GM12873 (cell line): ENCODE measurements at regions not wholly inside any gene's neighbourhood (a gene's known extent, or its start where the extent isn't known, plus 50 kb on each side); places are given as distances from the start of the nearest gene placed in this dataset.

Experiments used
- CTCF ChIP-seq: IDR thresholded peaks from 2 replicates; pipeline ENCODE4 v1.5.1; 2012; ENCODE audit warnings: low read depth, mild to moderate bottlenecking, moderate library complexity, low read length, control low read depth; ENCODE audit not compliant: insufficient read depth; ENCODE audit errors: missing control alignments

GRCh38 chr13:88377852-88378251 lies 706.7 kb downstream of the SLITRK5 start:
- TF ChIP-seq CTCF: no peak

GRCh38 chr13:88384542-88384941 lies 713.4 kb downstream of the SLITRK5 start:
- TF ChIP-seq CTCF: no peak

DNA sequence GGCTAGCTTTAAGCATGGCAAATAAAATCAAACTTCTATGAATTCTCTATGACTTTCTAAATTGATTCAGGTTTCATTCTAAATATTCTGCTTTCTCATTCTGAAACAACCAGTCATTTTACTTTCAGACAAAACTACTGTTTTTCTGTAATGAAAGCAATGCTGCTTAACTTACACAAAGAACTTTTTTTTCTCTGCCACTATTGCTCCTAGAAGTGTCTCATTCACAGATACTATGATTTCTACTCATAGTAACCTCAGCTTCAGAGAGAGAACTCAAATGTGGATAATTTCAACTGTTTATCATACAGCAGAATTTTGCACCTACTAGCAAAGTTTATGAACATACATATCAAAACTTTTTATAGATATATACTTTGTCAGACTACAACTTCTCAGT lies 724.6 kb downstream of the SLITRK5 start:
- no peak for TF ChIP-seq CTCF

DNA sequence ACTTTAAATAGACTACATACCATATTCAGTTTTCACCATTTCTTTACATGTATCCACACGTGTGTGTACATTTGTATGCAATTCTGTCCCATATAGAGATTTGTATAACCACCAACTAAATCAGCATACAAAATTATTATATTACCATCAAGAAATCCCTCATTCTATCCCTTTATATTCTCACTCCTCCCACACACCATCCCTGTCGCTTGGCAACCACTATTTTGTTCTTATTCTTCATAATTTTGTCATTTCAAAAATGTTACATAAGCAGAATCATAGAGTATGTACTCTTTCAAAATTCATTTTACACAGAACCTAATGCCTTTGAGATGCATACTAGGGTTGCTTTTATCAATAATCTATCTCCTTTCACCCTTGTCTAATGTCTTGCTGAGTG lies 740.5 kb downstream of the SLITRK5 start:
- TF ChIP-seq CTCF: no peak

DNA sequence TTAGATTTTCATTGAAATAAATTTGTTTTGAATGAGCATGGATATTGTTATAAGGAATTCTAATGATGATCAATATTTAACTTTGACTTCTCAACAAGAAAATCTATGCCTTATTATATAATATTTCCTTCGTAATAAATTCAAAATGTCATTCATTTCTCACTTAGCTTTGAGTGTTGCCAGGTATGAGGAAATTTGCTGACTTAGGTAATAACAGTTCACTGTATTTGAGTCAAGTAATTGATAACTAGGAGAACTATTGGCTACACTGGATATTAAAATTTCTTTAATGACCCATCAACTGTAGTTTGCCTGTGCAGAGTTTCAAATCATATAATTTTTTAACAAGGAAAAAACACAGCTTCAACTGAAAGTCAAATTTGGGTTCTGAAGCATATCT lies 746.6 kb downstream of the SLITRK5 start:
- no peak for TF ChIP-seq CTCF

- no peak for TF ChIP-seq CTCF
Observed at GRCh38 chr13:88424463-88424862, 753.3 kb downstream of the SLITRK5 start.

DNA sequence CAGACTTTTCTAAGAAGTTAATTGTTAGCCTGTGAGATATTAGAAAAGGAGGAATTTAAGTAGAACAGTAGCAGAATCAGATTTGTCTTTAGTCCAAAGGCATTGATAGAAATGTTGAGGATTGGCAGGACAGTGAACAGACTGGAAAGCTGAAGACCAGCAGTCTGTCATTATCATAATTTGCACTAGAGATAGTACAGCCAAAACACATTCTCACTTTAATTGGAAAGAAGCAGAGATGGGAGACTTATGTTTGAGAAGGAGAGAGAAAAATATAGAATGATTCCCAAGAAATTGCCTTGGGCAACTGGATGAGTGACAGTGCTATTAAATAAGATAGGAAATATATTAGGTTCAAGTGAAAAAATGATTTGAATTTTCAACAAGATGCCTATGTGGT lies 755.5 kb downstream of the SLITRK5 start:
- TF ChIP-seq CTCF: no peak
